ENCODE measurements at regions not wholly inside any gene's neighbourhood (a gene's known extent, or its start where the extent isn't known, plus 50 kb on each side); places are given as distances from the start of the nearest gene placed in this dataset.

- ATAC-seq, result no peak
- H3K27me3 ChIP-seq (ENCODE audit: insufficient read depth, low read length), result no peaks in the 10 kb centered on the region
- no peak overlapping the region for H3K9ac ChIP-seq (ENCODE audit: low read length)
- H4K20me1 ChIP-seq (ENCODE audit: insufficient read depth), result no peaks in the 10 kb centered on the region
- intact Hi-C loops (cut with micrococcal nuclease), result no loop called here
- no peaks in the 10 kb centered on the region for H3K9me3 ChIP-seq (ENCODE audit: control insufficient read depth in 1 of 2, insufficient read depth in 1 of 2, low read depth in 1 of 2, low read length in 2 of 2)
- no peak overlapping the region for H3K27ac ChIP-seq (ENCODE audit: low read depth, low read length)
- ChIA-PET RAD21 (ENCODE audit: low non-redundant PET in 1 of 2, low total read pairs in 2 of 2, uncharacterized antibody in 2 of 2, unreplicated experiment in 2 of 2) (no interaction called here), CTCF (no interaction called here), POLR2A (no interaction called here)
- BruUV-seq (replicated peaks), result no TSS peak
- H2AFZ ChIP-seq (ENCODE audit: low read depth, low read length, poor library complexity, severe bottlenecking), result no peak overlapping the region
- no peak overlapping the region for H3K4me3 ChIP-seq (replicated peaks in 1 of 2; ENCODE audit: low read depth in 1 of 2, low read length in 2 of 2)
- H3K9me2 ChIP-seq (ENCODE audit: insufficient read depth), result no peaks in the 10 kb centered on the region
- no peaks in the 10 kb centered on the region for H3K36me3 ChIP-seq (ENCODE audit: control insufficient read depth in 1 of 2, insufficient read depth in 2 of 2, low read length in 2 of 2)
- TF ChIP-seq JUND (IDR thresholded peaks at IDR 0.05) (no peak), EZH2phosphoT487 (IDR thresholded peaks at IDR 0.05; ENCODE audit: borderline replicate concordance) (no peak), ZFX (IDR thresholded peaks at IDR 0.05) (no peak), ELF1 (IDR thresholded peaks at IDR 0.05; ENCODE audit: borderline replicate concordance, low read depth) (no peak), TCF7L2 (IDR thresholded peaks at IDR 0.05; ENCODE audit: borderline replicate concordance, extremely low read depth, insufficient read depth, insufficient read length) (no peak), SIN3A (IDR thresholded peaks at IDR 0.05; ENCODE audit: low read depth) (no peak)
- no peak for DNase-seq (ENCODE audit: low read depth, low spot score)
- H3K4me1 ChIP-seq (ENCODE audit: control insufficient read depth in 1 of 2, insufficient read depth in 2 of 2, low read length in 2 of 2), result peaks cover 0 to 16% of the 10 kb centered on the region in 2 experiments; a peak in 3 of 4 replicates
- H3K4me2 ChIP-seq (ENCODE audit: low read length), result peak overlapping the region; percentile 28; the same call in 1 of the 2 replicates
- H3K79me2 ChIP-seq (ENCODE audit: insufficient read depth, low read length), result no peaks in the 10 kb centered on the region
Measured at GRCh38 chr10:125222515-125223308, 62.3 kb upstream of the CTBP2 start.

GRCh38 chr10:125221716-125222115 lies 61.4 kb upstream of the CTBP2 start:
- Histone ChIP-seq H3K4me1 (ENCODE audit: control insufficient read depth in 1 of 2, insufficient read depth in 2 of 2, low read length in 2 of 2) (peaks cover 0 to 16% of the 10 kb centered on the region in 2 experiments; a peak in 3 of 4 replicates), H3K27ac (ENCODE audit: low read depth, low read length) (no peak overlapping the region), H3K27me3 (ENCODE audit: insufficient read depth, low read length) (no peaks in the 10 kb centered on the region), H3K79me2 (ENCODE audit: insufficient read depth, low read length) (no peaks in the 10 kb centered on the region), H3K4me2 (ENCODE audit: low read length) (no peak overlapping the region), H3K9me3 (ENCODE audit: control insufficient read depth in 1 of 2, insufficient read depth in 1 of 2, low read depth in 1 of 2, low read length in 2 of 2) (no peaks in the 10 kb centered on the region), H4K20me1 (ENCODE audit: insufficient read depth) (no peaks in the 10 kb centered on the region), H3K36me3 (ENCODE audit: control insufficient read depth in 1 of 2, insufficient read depth in 2 of 2, low read length in 2 of 2) (no peaks in the 10 kb centered on the region), H3K9me2 (ENCODE audit: insufficient read depth) (no peaks in the 10 kb centered on the region), H3K9ac (ENCODE audit: low read length) (no peak overlapping the region), H2AFZ (ENCODE audit: low read depth, low read length, poor library complexity, severe bottlenecking) (no peak overlapping the region), H3K4me3 (replicated peaks in 1 of 2; ENCODE audit: low read depth in 1 of 2, low read length in 2 of 2) (no peak overlapping the region)
- no peak for TF ChIP-seq YY1 (IDR thresholded peaks at IDR 0.05; ENCODE audit: extremely low read depth, insufficient replicate concordance, low read depth, low read length)
- TF ChIP-seq, protein P1, sequence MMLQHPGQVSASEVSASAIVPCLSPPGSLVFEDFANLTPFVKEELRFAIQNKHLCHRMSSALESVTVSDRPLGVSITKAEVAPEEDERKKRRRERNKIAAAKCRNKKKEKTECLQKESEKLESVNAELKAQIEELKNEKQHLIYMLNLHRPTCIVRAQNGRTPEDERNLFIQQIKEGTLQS (IDR thresholded peaks at IDR 0.05), result no peak
- no peak for TF ChIP-seq JUND (IDR thresholded peaks at IDR 0.05)
- TF ChIP-seq, protein P2, sequence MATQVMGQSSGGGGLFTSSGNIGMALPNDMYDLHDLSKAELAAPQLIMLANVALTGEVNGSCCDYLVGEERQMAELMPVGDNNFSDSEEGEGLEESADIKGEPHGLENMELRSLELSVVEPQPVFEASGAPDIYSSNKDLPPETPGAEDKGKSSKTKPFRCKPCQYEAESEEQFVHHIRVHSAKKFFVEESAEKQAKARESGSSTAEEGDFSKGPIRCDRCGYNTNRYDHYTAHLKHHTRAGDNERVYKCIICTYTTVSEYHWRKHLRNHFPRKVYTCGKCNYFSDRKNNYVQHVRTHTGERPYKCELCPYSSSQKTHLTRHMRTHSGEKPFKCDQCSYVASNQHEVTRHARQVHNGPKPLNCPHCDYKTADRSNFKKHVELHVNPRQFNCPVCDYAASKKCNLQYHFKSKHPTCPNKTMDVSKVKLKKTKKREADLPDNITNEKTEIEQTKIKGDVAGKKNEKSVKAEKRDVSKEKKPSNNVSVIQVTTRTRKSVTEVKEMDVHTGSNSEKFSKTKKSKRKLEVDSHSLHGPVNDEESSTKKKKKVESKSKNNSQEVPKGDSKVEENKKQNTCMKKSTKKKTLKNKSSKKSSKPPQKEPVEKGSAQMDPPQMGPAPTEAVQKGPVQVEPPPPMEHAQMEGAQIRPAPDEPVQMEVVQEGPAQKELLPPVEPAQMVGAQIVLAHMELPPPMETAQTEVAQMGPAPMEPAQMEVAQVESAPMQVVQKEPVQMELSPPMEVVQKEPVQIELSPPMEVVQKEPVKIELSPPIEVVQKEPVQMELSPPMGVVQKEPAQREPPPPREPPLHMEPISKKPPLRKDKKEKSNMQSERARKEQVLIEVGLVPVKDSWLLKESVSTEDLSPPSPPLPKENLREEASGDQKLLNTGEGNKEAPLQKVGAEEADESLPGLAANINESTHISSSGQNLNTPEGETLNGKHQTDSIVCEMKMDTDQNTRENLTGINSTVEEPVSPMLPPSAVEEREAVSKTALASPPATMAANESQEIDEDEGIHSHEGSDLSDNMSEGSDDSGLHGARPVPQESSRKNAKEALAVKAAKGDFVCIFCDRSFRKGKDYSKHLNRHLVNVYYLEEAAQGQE (IDR thresholded peaks at IDR 0.05; ENCODE audit: low read depth), result no peak
- TF ChIP-seq RAD21 (IDR thresholded peaks at IDR 0.05; ENCODE audit: low read depth), result no peak
- TF ChIP-seq CBX3 (IDR thresholded peaks at IDR 0.05; ENCODE audit: low read depth), result no peak
- TF ChIP-seq EGR1 (IDR thresholded peaks at IDR 0.05; ENCODE audit: low read depth), result no peak
- ATAC-seq (no peak), DNase-seq (ENCODE audit: low read depth, low spot score) (no peak)
- ChIA-PET RAD21 (ENCODE audit: low non-redundant PET in 1 of 2, low total read pairs in 2 of 2, uncharacterized antibody in 2 of 2, unreplicated experiment in 2 of 2) (no interaction called here), CTCF (no interaction called here), POLR2A (no interaction called here)
- no TSS peak for BruUV-seq (replicated peaks)
- intact Hi-C loops (cut with micrococcal nuclease), result no loop called here

All from HCT116 (cell line).